Neural progenitor cell (in vitro differentiated cells): ENCODE measurements at regions not wholly inside any gene's neighbourhood (a gene's known extent, or its start where the extent isn't known, plus 50 kb on each side); places are given as distances from the start of the nearest gene placed in this dataset.

Experiments
- CTCF ChIP-seq: fragments of 200-600 bp; sonication (generic); IDR thresholded peaks from 2 replicates; pipeline ENCODE4 v1.5.1; 2017; ENCODE audit warnings: antibody characterized with exemption, mild to moderate bottlenecking
- EZH2 ChIP-seq: fragments of 200-600 bp; sonication (generic); IDR thresholded peaks from 2 replicates; pipeline ENCODE4 v1.6.1; 2017; ENCODE audit warnings: antibody characterized with exemption, mild to moderate bottlenecking, moderate library complexity

- TF ChIP-seq CTCF (no peak), EZH2 (no peak)
Measured at GRCh38 chr2:175446201-175446600, 264.7 kb upstream of the ATP5MC3 start.
